HG03095 (cell line): ENCODE measurements at regions not wholly inside any gene's neighbourhood (a gene's known extent, or its start where the extent isn't known, plus 50 kb on each side); places are given as distances from the start of the nearest gene placed in this dataset.
"Not testable (repeated sequence)": the region's sequence is repeated elsewhere in the genome, so short reads cannot be mapped to it uniquely, and the experiment has no call there.

Source experiments
- ATAC-seq: cut with Tn5 transposase; IDR thresholded peaks from one replicate; pipeline ENCODE4 v1.9.1; 2021; ENCODE audit warnings: moderate library complexity; ENCODE audit not compliant: unreplicated experiment

DNA sequence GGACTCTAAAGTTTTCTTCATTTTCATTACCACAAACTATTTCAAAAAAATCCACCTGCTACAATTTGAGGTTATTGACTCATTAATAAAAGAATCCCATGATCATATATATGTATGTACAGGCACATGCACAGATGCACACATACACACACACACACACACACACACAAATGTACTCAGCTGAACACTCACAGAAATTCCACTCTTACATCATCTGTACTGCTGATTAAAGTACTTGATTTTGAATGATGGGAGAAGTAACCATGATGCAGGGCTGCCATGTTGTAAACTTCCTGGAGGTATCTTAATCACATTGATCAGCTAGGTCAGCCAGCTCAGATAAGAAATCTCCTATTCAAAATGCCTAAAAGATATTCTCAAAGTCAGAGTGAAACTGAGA lies 1313.2 kb upstream of the NRXN1 start:
- ATAC-seq, result no peak

DNA sequence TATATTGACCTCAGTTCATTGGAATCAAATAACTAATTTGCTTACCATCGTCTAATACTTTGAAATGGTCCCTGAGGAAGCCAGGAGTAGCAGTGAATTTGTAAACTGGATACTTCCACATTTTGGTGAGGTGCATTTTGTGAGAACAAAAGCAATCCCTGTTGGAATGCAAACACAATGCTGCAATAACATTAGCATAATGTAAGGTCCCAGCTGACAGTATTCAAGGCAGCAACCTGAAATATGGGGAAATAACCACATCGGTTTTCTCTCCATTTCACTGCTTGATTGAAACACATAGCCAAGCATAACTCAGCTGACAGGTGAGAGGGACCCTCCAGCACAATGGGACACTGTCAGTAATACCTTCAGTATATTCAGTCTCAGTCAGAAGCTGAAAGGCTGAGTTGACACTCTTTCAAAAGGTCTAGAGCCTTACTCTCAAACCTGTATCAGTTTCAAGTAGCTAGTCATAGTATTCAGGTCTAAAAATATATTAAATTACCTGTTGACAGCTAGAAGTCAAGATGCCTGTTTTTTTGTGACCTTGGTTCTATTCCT lies 1311.9 kb upstream of the NRXN1 start:
- no peak for ATAC-seq

DNA sequence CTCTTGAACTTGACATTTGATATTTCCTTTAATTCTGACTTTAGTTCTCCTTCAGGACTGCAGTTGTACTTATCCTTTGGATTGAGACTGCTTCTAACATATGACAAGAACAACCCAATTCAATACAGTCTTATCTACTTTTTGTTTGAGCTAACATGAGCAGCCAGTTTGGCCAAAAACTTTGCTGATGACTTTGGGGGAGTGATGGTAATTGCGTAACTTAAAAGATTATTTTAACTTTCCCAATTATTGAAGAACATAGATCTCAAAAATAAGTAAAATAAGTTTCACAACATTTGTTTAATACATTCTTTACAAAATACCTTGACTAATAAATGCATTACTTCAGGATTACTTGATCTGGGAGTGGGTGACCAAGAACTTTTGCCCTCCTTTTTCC lies 1311.1 kb upstream of the NRXN1 start:
- ATAC-seq, result no peak

DNA sequence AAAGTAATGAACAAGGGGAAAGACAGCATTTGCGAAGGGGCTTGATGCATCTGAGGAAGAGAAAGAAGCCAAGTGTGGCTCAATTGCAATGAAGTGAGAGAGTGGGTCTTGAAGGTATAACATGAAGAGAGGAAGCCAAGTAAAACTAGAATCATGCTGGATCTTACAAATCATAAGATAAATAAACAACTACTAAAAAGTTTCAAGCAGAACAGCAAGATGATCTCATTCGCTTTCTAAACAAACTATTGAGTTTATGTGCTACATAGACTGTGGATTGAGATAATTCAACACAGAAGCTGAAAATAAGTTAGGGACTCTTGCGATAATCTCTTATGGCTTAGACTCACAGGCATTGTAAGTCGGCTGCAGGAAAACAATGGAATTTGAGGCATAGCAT lies 1310.5 kb upstream of the NRXN1 start:
- no peak for ATAC-seq

DNA sequence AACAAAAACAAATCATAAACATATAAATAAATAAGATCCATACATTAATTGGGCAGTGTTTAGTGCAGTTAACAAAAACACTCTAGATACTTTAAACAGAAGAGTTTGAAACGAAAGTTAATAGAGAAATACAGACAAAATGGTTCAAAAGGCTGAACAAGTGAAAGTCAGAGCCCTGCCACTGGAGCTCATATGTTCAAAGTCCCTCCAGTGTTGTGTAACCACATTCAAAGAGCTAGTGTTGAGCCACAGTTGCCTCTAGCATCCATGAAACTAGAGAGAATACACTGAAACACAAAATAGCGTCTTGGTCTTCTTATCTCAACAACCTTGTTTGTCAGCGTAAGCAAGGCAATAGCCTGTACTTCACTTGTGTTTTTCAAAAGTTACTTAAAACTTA lies 1309.8 kb upstream of the NRXN1 start:
- ATAC-seq, result no peak

DNA sequence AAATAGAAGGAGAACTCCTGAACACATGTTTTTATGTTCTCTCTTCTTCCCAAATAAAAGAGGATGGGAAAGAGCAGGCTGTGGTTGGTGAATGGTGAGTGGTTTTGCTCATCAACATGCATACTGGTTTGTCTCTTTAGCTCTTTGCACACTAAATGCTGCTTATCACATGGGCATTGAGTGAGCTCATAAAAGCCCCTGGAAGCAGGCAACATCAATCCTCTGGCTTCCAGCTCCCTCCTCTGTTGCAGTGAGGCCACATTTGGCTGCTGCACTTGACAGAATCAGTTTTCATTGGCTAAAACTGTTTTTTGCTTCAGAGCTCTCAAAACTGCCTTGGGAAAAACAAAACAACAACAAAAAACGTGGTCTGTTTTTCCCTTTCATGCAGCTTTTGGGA lies 1308.2 kb upstream of the NRXN1 start:
- ATAC-seq, result no peak

DNA sequence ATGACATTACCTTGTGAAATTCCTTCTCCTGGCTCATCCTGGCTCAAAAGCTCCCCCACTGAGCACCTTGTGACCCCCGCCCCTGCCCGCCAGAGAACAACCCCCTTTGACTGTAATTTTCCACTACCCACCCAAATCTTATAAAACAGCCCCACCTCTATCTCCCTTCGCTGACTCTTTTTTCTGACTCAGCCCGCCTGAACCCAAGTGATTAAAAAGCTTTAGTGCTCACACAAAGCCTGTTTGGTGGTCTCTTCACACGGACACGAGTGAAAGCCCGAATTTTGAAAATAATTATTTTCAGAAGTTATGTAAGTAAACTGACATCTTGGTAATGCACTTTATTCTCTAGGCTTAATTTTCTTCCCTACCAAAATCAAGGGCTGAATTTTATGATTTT lies 1305.9 kb upstream of the NRXN1 start:
- ATAC-seq, result not testable (repeated sequence)

DNA sequence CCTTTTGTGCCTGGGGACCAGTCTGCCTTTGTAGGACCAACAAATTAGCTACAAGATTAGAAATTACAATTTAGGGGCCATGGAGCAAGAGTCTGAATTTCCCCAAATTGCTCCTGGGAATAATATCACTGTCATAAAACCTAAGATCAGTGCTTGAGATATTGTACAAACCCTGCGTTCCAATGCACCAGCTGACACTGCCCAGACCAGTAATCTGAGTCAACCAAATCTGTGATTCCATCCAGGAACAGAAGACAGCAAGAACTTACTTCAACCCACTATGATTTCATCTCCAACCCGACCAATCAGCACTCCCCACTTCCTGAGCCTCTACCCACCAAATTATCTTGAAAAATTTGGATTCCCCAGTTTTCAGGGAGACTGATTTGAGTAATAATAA lies 1305.0 kb upstream of the NRXN1 start:
- no peak for ATAC-seq

DNA sequence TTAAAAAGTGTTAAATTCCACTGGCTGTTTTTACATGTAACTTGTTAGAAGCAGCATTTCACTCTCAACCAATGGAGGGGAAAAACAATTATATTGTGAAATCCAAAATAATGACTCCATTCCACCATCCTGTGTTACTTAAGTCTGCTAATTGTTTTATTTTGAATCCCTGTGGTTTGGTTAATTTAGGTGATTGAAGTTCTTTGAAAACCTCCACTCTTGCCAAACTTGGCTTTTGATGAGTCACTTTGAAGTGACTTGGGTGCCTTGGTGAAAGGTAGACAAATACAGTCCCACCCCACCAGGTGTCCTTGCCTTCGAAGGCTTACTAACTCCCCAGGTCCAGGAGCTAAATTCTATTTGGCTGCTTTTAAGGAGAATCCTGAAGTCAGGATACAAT lies 1303.8 kb upstream of the NRXN1 start:
- ATAC-seq, result no peak

DNA sequence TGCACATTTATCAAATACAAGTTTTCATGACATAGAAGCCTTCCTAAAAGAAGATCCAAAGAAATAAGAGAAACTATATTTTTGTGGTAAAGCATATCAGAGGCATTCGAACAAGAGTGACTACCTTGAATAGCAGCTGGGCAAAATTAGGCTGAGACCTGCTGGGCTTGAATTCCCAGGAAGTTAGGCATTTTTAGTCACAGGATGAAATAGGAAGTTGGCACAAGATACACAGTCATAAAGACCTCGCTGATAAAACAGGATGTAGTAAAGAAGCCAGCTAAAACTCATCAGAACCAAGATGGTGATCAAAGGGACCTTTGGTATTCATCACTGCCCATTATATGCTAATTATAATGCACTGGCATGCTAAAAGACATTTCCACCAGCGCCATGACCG lies 1302.3 kb upstream of the NRXN1 start:
- no peak for ATAC-seq

DNA sequence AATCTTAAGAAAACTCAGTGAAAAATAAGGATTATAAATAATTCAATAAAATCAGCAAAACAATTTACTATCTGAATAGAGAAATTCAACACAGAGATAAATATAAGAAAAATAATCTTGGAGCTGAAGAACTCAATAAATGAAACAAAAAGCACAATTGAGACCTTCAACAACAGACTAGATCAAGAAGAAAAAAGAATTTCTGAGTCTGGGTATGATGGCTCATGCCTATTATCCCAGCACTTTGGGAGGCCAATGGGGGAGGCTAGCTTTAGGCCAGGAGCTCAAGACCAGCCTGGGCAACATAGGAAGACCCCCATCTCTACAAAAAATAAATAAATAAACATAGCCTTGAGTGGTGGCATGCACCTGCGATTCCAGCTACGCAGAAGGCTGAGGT lies 1295.7 kb upstream of the NRXN1 start:
- ATAC-seq, result no peak

DNA sequence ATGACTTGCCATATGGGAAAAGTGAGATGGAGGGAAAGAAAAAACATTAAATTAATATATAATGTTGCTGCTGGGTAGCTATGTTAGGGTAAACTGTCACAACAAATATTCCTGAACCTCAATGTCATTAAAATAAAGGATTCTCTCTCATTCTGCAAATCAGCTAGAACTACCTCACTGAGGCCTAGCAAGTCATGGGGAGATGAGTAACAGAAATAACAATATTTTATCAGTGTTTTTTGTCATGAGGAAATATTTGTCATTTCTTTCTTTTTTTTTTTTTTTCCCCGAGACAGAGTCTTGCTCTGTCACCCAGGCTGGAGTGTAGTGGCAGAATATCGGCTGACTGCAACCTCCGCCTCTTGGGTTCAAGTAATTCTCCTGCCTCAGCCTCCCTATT lies 1282.3 kb upstream of the NRXN1 start:
- no peak for ATAC-seq

DNA sequence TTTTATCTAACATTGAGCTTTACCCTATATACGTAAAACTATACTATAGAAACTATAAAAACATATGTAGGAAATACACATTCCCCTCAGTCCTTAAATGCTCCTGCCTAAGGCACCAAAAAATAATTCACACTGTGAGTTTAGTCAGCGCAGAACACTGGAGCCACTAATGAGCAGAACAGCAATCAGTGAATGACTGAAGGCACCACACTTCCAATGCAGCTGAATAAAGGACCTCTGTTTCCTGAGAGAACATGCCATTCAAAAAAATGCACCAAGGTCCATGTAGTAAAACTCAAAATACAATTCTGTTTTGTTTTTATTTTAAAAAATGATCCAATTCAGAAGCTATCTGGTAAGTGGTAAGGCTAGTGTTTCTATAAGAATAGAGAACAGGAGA lies 1280.6 kb upstream of the NRXN1 start:
- ATAC-seq, result no peak

DNA sequence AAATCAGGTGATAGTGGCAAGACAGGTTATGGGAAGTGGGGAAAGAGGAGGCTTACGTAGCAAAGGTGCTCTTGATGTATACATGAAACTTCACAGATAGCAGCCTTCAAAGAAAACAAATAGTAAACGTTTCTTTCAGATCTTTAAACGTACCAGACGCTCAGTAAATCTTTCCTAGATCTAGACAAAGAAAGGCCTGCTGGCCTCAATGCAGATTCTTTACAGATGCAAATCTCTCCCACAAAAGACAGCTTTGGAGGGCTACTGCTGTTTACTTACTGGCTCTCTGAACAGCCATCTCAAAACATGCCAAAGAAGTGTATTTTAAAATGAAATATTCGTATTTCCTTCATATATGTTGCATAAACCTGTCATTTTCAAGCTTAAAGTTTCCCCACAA lies 1279.9 kb upstream of the NRXN1 start:
- ATAC-seq, result no peak

DNA sequence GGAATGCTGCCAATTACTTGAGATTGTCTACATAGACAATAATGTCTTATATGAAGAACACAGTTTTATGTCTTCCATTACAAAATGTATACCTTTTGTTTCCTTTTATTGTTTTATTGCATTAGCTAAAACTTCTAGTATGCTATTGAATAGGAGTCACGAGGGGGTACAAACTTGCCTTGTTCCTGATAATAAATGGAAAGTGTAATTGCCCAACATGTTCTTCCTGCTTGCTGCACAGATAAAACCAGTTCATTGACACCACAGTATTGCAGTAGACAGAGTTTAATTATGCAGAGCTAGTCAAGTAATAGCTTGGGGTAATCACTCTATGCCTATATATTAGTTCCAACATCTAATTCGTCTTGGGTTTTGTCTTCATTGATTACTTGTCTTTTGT lies 1276.2 kb upstream of the NRXN1 start:
- no peak for ATAC-seq

DNA sequence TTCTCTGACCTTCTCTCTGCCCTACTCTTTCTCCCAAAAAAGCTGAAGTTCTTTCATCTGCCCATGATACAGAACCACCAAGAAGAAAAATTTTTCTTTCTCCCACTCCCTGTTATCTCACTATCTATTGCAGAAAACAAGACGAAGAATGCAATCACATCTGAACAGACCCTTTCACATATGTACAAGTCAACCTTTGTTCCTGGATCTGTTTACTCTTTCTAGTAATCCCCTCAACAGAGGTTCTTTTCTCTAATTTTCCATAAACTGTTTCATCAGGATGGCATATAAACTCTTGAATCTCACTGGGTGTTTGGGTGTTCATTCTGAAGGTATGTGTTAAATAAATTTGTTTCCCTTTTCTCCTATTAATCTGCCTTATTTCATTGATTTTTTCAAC lies 1262.7 kb upstream of the NRXN1 start:
- ATAC-seq, result no peak

DNA sequence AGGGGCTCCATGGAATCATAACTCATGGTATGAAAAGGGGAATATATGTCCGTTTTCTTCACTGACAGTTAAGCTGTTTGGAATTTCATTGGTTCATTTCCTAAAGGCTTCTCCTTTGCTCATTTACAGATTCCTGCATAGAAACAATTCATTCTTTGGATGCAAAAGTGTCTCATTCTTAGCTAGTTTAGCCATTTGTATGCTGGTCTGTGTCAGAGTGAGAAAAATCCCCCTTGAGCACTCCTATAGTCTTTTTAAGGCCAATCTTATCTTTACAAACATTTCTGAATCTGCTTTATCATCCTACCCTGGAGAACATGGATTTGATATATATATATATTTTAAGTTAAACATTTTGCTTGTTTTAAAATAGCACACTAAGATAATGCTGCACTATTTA lies 1260.9 kb upstream of the NRXN1 start:
- no peak for ATAC-seq

DNA sequence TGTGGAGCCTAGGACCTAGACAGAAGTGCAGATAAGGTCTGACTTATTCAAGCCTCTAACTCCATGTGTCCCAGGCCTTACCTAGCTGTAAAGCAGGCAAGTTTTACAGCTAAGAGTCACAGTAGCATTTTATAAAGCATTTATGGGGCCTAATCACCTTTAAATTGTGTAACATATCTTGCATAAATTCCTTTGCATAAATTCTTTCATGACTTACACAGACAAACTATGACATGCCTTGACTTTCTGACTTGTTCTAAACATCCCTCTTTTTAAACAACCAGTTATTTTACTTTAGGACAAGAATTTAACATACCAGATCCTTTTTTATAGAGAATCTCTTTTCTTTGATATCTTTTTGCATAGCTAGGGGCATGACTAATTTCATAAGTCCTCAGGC lies 1257.8 kb upstream of the NRXN1 start:
- no peak for ATAC-seq

DNA sequence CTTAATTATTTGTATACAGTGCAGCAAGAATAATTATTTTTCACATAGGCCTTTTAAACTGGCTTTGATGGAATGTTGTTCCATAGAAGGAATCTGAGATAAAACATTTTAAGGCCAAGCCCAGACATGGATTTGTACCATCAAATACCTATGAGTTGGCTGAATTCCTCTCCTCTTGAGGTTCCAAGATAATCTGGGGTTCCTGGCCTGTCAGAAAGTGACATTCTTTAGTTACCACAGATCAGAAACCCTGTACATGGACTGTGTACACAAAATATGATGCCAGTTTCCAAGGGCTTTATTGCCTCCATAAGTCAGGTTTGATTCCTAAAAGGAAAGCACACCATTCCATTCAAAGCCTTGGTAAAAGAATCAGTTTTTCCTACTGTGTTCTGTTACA lies 1256.7 kb upstream of the NRXN1 start:
- ATAC-seq, result no peak

DNA sequence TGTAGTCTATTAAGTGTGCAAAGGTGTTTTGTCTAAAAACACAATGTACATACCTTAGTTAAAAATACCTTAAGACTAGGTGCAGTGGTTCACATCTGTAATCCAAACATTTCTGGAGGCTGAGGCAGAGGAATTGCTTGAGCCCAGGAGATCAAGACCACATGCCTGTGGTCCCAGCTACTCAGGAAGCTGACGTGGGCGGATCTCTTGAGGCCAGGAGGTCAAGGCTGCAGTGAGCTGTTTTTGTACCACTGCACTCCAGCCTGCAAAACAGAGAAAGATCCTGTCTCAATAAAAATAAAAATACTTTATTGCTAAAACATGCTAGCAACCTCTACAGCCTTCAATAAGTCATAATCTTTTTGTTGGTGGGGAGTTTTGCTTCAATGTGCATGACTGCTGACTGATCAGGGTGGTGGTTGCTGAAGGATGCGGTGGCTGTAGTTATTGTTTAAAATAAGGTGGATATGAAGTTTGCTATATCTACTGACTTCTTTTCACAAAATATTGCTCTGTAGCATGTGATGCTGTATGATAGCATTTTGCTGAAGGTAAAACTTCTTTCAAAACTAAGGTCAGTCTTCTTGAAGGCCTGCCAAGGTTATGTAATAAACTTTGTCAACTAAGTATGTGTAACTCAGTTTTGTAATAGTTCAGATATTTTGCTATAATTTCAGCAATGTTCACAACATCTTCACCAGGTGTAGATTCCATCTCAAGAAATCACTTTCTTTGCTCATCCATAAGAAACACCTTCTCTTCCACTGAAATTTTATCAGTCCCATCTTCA lies 1238.0 kb upstream of the NRXN1 start:
- ATAC-seq, result no peak

DNA sequence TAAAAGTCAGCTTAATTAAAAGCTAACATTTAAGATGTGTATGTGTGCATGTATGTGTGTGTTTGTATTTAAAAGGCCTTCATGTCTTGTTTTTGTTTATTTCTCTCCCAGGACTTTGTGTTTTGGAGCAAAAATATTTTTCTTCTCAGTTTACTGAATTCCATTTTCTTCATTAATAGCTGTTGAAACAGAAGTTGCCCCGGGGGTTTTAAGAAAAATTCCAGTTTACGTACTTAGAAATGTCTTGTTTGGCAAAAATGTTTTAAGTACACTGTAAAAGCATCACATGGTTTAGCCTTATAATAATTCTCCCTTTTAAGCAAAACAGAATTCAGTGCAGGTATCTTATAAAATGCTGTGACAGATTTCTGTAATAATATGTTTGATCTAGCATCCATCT lies 1233.0 kb upstream of the NRXN1 start:
- ATAC-seq, result no peak

DNA sequence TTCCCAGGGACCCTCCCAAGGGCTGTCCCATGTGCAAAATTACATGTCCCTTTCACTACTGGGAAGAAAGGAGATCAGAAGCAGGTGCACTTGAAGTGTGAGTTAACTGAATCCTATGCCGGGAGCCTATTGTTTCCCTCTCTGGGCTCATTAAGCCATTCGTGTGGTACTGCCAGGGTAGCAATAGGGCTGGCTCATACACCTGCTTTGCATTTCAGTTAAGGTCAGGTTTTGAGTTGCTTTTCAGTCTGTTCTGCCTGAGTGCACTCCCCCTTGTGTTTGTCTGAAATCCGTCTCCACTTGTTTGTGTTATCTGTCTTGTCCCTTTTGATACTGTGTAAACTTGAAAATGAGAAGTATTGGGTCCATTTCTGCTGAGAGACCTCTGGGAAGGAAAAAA lies 1232.6 kb upstream of the NRXN1 start:
- no peak for ATAC-seq

DNA sequence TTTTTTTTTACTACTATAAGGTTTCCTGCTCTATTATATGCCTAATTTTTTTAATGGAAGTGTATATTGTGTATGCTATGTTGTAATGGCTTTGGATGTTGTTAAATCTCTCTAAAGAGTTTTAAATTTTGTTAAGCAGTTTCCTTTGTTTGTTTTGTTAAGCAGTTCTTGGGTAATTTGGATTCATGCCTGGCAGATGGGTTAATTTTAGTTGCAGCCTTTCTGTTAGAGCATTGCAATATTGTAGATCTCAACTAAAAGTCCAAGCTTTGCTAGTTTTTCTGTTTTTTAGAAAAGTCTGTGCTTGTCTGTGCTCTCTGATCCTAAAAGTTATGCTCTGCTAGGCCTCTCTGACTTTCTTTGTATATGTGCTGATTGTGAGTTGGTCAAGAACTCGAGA lies 1229.0 kb upstream of the NRXN1 start:
- ATAC-seq, result no peak
